ENCODE measurements at regions not wholly inside any gene's neighbourhood (a gene's known extent, or its start where the extent isn't known, plus 50 kb on each side); places are given as distances from the start of the nearest gene placed in this dataset.

GRCh38 chr20:11671015-11671511, 246.6 kb upstream of the BTBD3 start:
- TF ChIP-seq POLR2A (IDR thresholded peaks at IDR 0.05; ENCODE audit: low read length) = no peak
- TF ChIP-seq GATA1 (IDR thresholded peaks at IDR 0.05; ENCODE audit: low read depth, low read length) = no peak
